ENCODE measurements at regions not wholly inside any gene's neighbourhood (a gene's known extent, or its start where the extent isn't known, plus 50 kb on each side); places are given as distances from the start of the nearest gene placed in this dataset.
"Not testable (repeated sequence)": the region's sequence is repeated elsewhere in the genome, so short reads cannot be mapped to it uniquely, and the experiment has no call there.

DNA sequence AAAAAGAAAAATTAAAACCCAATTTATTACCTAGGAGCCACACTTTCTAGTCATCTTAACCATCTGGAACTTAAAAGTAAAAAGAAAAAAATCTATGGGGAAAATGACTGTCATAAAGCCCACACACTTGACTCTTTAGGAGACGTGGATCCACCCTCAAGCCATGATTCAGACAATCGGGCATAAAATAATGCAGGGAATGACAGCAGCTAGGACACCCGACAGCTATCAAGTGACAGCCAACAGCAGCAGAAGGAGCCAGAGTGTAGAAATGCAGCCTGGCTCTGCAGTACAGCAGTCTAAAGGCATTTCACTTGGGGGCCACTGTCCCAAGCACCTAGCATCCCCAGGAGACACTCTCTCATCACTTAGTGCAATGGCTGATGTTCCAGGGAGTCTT lies 226.9 kb downstream of the CAAP1 start:
- 76% methylated on average over 3 of the region's 3 CpGs for WGBS (ENCODE audit: insufficient coverage)
- ATAC-seq (replicated peaks in 1 of 4) = no peak
- CTCF ChIA-PET = no interaction called here

DNA sequence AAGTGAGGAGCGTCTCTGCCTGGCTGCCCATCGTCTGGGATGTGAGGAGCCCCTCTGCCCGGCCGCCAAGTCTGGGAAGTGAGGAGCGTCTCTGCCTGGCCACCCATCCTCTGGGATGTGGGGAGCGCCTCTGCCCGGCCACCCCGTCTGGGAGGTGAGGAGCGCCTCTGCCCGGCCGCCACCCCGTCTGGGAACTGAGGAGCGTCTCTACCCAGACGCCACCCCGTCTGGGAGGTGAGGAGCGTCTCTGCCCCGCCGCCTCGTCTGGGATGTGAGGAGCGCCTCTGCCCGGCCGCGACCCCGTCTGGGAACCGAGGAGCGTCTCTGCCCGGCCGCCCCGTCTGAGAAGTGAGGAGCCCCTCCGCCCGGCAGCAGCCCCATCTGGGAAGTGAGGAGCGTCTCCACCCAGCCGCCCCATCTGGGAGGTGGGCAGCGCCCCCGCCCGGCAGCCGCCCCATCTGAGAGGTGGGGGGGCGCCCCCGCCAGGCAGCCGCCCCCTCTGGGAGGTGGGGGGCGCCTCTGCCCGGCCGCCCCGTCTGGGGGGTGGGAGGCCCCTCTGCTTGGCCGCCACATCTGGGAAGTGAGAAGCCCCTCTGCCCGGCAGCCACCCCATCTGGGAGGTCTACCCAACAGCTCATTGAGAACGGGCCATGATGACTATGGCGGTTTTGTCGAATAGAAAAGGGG lies 228.4 kb downstream of the CAAP1 start:
- H3K4me3 ChIP-seq (ENCODE audit: control insufficient read depth in 1 of 2, extremely low read depth in 1 of 2, low read length in 1 of 2); POLR2A ChIA-PET; H3K27me3 ChIP-seq (replicated peaks in 1 of 2; ENCODE audit: control insufficient read depth in 2 of 2, extremely low read depth in 1 of 2, insufficient read depth in 2 of 2, low read length in 1 of 2); H3K4me1 Mint-ChIP-seq; H3K9me3 ChIP-seq; H3K4me3 Mint-ChIP-seq; H3K27ac ChIP-seq (ENCODE audit: low read length); H3K4me1 ChIP-seq (ENCODE audit: control insufficient read depth in 1 of 2, extremely low read depth in 1 of 2, insufficient read depth in 2 of 2, low read length in 2 of 2); H3K36me3 Mint-ChIP-seq; DNase-seq; H3K36me3 ChIP-seq (ENCODE audit: control insufficient read depth in 2 of 2, extremely low read depth in 1 of 2, insufficient read depth in 1 of 2, low read length in 1 of 2); H3K27me3 Mint-ChIP-seq; H3K9me3 Mint-ChIP-seq; ATAC-seq (replicated peaks in 1 of 4); CTCF ChIA-PET; H3K27ac Mint-ChIP-seq: not testable (repeated sequence)
- WGBS (ENCODE audit: insufficient coverage) = 93% methylated on average over 14 of the region's 49 CpGs

More for the DNA sequence above, 226.9 kb downstream of the CAAP1 start:
- Histone ChIP-seq H3K4me3 (ENCODE audit: control insufficient read depth in 1 of 2, extremely low read depth in 1 of 2, low read length in 1 of 2) (no peak overlapping the region), H3K9me3 (no peaks in the 10 kb centered on the region), H3K27me3 (replicated peaks in 1 of 2; ENCODE audit: control insufficient read depth in 2 of 2, extremely low read depth in 1 of 2, insufficient read depth in 2 of 2, low read length in 1 of 2) (no peaks in the 10 kb centered on the region), H3K36me3 (ENCODE audit: control insufficient read depth in 2 of 2, extremely low read depth in 1 of 2, insufficient read depth in 1 of 2, low read length in 1 of 2) (no peaks in the 10 kb centered on the region), H3K27ac (ENCODE audit: low read length) (no peak overlapping the region), H3K4me1 (ENCODE audit: control insufficient read depth in 1 of 2, extremely low read depth in 1 of 2, insufficient read depth in 2 of 2, low read length in 2 of 2) (no peaks in the 10 kb centered on the region)
- POLR2A ChIA-PET = no interaction called here
- no peak for DNase-seq
- Mint-ChIP-seq H3K27me3 (no peaks in the 10 kb centered on the region), H3K9me3 (peaks cover 0 to 2% (median 0%) of the 10 kb centered on the region in 3 donors), H3K4me3 (no peak overlapping the region), H3K27ac (no peak overlapping the region), H3K36me3 (no peaks in the 10 kb centered on the region), H3K4me1 (no peaks in the 10 kb centered on the region)

DNA sequence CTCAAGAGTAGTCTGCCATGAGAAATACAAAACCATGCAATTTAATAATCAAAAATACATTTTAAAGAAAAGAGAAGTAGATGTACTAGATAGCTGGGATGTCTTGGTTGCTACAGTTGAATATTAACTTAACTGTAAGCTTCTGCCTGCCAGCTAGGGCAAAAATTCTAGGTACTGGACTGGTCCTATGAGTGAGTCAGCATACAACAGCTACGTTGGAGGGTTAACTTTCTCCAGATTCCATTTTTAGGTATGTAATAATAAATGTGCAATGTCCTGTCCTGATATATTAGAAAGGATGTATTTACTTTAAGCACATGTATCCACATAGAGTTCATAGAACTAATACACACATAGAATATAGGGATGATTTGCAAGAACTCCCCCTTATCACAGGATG lies 230.1 kb downstream of the CAAP1 start:
- ATAC-seq (replicated peaks in 1 of 4) (no peak), DNase-seq (no peak)
- ChIA-PET POLR2A (no interaction called here), CTCF (no interaction called here)
- H3K9me3 Mint-ChIP-seq = peaks cover 0 to 2% (median 0%) of the 10 kb centered on the region in 3 donors
- Histone ChIP-seq H3K4me3 (ENCODE audit: control insufficient read depth in 1 of 2, extremely low read depth in 1 of 2, low read length in 1 of 2) (no peak overlapping the region), H3K4me1 (ENCODE audit: control insufficient read depth in 1 of 2, extremely low read depth in 1 of 2, insufficient read depth in 2 of 2, low read length in 2 of 2) (no peaks in the 10 kb centered on the region), H3K36me3 (ENCODE audit: control insufficient read depth in 2 of 2, extremely low read depth in 1 of 2, insufficient read depth in 1 of 2, low read length in 1 of 2) (no peaks in the 10 kb centered on the region), H3K27me3 (replicated peaks in 1 of 2; ENCODE audit: control insufficient read depth in 2 of 2, extremely low read depth in 1 of 2, insufficient read depth in 2 of 2, low read length in 1 of 2) (peaks cover 0 to 2% of the 10 kb centered on the region in 2 experiments), H3K27ac (ENCODE audit: low read length) (no peak overlapping the region), H3K9me3 (no peaks in the 10 kb centered on the region)
- WGBS (ENCODE audit: insufficient coverage) = no CpG with 5 or more reads among the region's 1 CpG
- H3K27me3 Mint-ChIP-seq = peaks cover 0 to 5% of the 10 kb centered on the region in 2 donors
- no peak overlapping the region for H3K27ac Mint-ChIP-seq
- no peaks in the 10 kb centered on the region for H3K36me3 Mint-ChIP-seq
- H3K4me3 Mint-ChIP-seq = no peak overlapping the region
- H3K4me1 Mint-ChIP-seq = no peaks in the 10 kb centered on the region

DNA sequence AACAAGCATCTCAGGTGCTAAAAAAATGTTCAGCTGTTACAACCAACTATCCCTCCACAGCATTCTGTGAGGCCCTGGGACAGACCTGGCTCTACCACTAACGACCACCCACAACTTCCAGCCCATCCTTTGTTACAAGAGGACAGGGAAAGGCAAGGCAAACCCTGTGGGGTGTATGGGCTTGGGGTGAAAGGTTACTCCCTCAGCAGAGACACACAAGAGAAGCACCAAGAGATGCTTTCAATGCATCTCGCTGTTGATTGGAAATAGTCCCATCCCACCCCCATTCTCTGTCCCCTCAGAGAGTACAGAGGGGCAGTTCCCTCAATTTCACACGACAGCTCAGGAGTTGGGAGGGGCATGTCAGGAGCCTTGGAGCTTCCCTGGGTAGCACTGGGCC lies 234.1 kb downstream of the CAAP1 start:
- no CpG with 5 or more reads among the region's 3 CpGs for WGBS (ENCODE audit: insufficient coverage)
- Mint-ChIP-seq H3K27ac (no peak overlapping the region), H3K36me3 (no peaks in the 10 kb centered on the region), H3K4me1 (no peaks in the 10 kb centered on the region), H3K9me3 (peaks cover 0 to 2% (median 0%) of the 10 kb centered on the region in 3 donors), H3K27me3 (peaks cover 1 to 5% of the 10 kb centered on the region in 2 donors), H3K4me3 (no peak overlapping the region)
- no peak for ATAC-seq (replicated peaks in 1 of 4)
- ChIA-PET POLR2A (no interaction called here), CTCF (no interaction called here)
- Histone ChIP-seq H3K36me3 (ENCODE audit: control insufficient read depth in 2 of 2, extremely low read depth in 1 of 2, insufficient read depth in 1 of 2, low read length in 1 of 2) (no peaks in the 10 kb centered on the region), H3K9me3 (no peaks in the 10 kb centered on the region), H3K27me3 (replicated peaks in 1 of 2; ENCODE audit: control insufficient read depth in 2 of 2, extremely low read depth in 1 of 2, insufficient read depth in 2 of 2, low read length in 1 of 2) (peaks cover 0 to 2% of the 10 kb centered on the region in 2 experiments), H3K4me1 (ENCODE audit: control insufficient read depth in 1 of 2, extremely low read depth in 1 of 2, insufficient read depth in 2 of 2, low read length in 2 of 2) (no peaks in the 10 kb centered on the region), H3K27ac (ENCODE audit: low read length) (no peak overlapping the region), H3K4me3 (ENCODE audit: control insufficient read depth in 1 of 2, extremely low read depth in 1 of 2, low read length in 1 of 2) (no peak overlapping the region)
- DNase-seq = no peak

DNA sequence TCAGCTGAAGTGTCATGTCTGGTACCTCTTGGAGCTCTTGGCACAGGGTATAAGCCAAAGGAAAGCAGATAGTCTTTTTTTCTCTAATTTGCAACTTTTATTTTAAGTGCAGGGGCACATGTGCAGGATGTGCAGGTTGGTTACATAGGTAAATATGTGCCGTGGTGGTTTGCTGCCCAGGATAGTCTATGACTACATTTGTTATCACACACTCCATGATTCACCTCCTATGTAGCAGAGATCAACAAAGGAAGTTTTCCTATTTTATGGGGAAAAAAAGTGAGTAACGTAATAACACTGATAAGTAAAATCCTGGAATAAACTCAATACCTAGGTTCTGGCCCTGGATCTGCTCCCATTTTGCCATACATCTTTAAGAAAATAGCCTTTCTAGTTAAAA lies 234.6 kb downstream of the CAAP1 start:
- Mint-ChIP-seq H3K36me3 (no peaks in the 10 kb centered on the region), H3K9me3 (peaks cover 0 to 2% (median 0%) of the 10 kb centered on the region in 3 donors), H3K27me3 (peaks cover 1 to 5% of the 10 kb centered on the region in 2 donors), H3K4me3 (no peak overlapping the region), H3K27ac (no peak overlapping the region), H3K4me1 (no peaks in the 10 kb centered on the region)
- POLR2A ChIA-PET = no interaction called here
- WGBS (ENCODE audit: insufficient coverage) = no CpG with 5 or more reads among the region's 2 CpGs
- ATAC-seq (replicated peaks in 1 of 4) = no peak
- Histone ChIP-seq H3K4me1 (ENCODE audit: control insufficient read depth in 1 of 2, extremely low read depth in 1 of 2, insufficient read depth in 2 of 2, low read length in 2 of 2) (no peaks in the 10 kb centered on the region), H3K36me3 (ENCODE audit: control insufficient read depth in 2 of 2, extremely low read depth in 1 of 2, insufficient read depth in 1 of 2, low read length in 1 of 2) (no peaks in the 10 kb centered on the region), H3K9me3 (no peaks in the 10 kb centered on the region), H3K27me3 (replicated peaks in 1 of 2; ENCODE audit: control insufficient read depth in 2 of 2, extremely low read depth in 1 of 2, insufficient read depth in 2 of 2, low read length in 1 of 2) (peaks cover 0 to 2% of the 10 kb centered on the region in 2 experiments), H3K27ac (ENCODE audit: low read length) (no peak overlapping the region), H3K4me3 (ENCODE audit: control insufficient read depth in 1 of 2, extremely low read depth in 1 of 2, low read length in 1 of 2) (no peak overlapping the region)
- CTCF ChIA-PET = no interaction called here
- DNase-seq = no peak

DNA sequence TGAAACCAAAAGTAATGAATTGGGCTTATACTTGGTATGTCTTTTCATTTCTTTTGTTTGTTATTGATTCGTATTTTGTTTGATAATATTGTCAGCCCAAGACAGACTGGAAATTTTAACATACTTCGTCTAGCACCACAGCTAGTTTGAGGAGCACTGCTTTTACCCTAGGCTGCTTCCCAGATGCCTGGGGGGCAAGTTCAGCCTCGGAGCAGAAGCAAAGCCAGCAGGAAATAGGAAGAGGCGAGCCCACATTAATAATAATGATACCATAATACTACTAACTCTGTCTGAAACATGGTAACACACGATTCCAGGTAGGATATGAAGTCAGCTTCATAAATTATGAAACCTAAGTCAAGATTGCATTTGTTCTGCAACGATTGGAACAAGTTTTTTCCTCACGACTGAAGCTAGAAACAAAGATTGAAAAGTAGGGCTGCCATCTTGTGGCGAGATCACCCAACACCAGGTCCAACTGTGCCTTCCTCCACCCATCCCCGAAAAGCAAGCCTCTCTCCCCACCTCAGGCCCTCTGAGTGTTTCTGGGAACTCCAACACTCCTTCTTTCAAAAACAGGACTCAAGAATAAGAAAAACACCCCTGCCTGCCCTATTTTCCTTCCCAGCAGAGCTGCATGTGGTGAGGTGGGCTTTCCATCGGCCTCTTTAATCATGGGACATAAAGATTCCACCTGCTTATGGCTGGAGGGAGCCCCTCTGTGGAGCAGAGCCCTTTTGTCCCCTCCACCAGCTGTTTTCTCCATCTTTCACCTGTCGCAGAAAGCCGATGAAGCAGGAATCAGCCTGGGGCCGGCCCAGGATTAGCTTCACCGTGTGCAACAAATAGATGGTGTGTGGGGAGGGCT lies 236.4 kb downstream of the CAAP1 start:
- ATAC-seq (replicated peaks in 1 of 4) = no peak

More for the DNA sequence above, 236.4 kb downstream of the CAAP1 start:
- Mint-ChIP-seq H3K9me3 (no peaks in the 10 kb centered on the region), H3K4me3 (no peak overlapping the region), H3K27me3 (peaks cover 1 to 5% of the 10 kb centered on the region in 2 donors), H3K4me1 (no peaks in the 10 kb centered on the region), H3K36me3 (no peaks in the 10 kb centered on the region), H3K27ac (no peak overlapping the region)
- CTCF ChIA-PET = no interaction called here
- H3K4me1 ChIP-seq (ENCODE audit: control insufficient read depth in 1 of 2, extremely low read depth in 1 of 2, insufficient read depth in 2 of 2, low read length in 2 of 2) = no peaks in the 10 kb centered on the region
- no peak for DNase-seq
- no peak overlapping the region for H3K27ac ChIP-seq (ENCODE audit: low read length)
- H3K9me3 ChIP-seq = no peaks in the 10 kb centered on the region
- WGBS (ENCODE audit: insufficient coverage) = 70% methylated on average over 6 of the region's 14 CpGs
- H3K36me3 ChIP-seq (ENCODE audit: control insufficient read depth in 2 of 2, extremely low read depth in 1 of 2, insufficient read depth in 1 of 2, low read length in 1 of 2) = no peaks in the 10 kb centered on the region
- peaks cover 0 to 2% of the 10 kb centered on the region in 2 experiments for H3K27me3 ChIP-seq (replicated peaks in 1 of 2; ENCODE audit: control insufficient read depth in 2 of 2, extremely low read depth in 1 of 2, insufficient read depth in 2 of 2, low read length in 1 of 2)
- no peak overlapping the region for H3K4me3 ChIP-seq (ENCODE audit: control insufficient read depth in 1 of 2, extremely low read depth in 1 of 2, low read length in 1 of 2)
- POLR2A ChIA-PET = no interaction called here
